ENCODE measurements at regions not wholly inside any gene's neighbourhood (a gene's known extent, or its start where the extent isn't known, plus 50 kb on each side); places are given as distances from the start of the nearest gene placed in this dataset.
A peak's percentile ranks its signal among the peaks of the same experiment; 100 is the strongest.

- Histone ChIP-seq H3K27ac (no peak overlapping the region), H3K9me3 (no peaks in the 10 kb centered on the region), H3K4me1 (no peaks in the 10 kb centered on the region), H3K4me3 (no peak overlapping the region), H3K36me3 (no peaks in the 10 kb centered on the region), H3K27me3 (no peaks in the 10 kb centered on the region)
- ATAC-seq, result no peak
- TF ChIP-seq CTCF (IDR thresholded peaks at IDR 0.05), result no peak
- intact Hi-C loops (cut with DNase I), result no loop called here
- no peak for DNase-seq
These were observed 275.6 kb downstream of the IRX2 start for GRCh38 chr5:2475902-2476301.

- H3K27me3 ChIP-seq, result no peaks in the 10 kb centered on the region
- no peak overlapping the region for H3K4me3 ChIP-seq
- intact Hi-C loops (cut with DNase I), result no loop called here
- H3K9me3 ChIP-seq, result no peaks in the 10 kb centered on the region
- no peaks in the 10 kb centered on the region for H3K36me3 ChIP-seq
- no peaks in the 10 kb centered on the region for H3K4me1 ChIP-seq
- DNase-seq (no peak), ATAC-seq (no peak)
- TF ChIP-seq CTCF (IDR thresholded peaks at IDR 0.05), result no peak
- no peak overlapping the region for H3K27ac ChIP-seq
These were observed 278.8 kb downstream of the IRX2 start for GRCh38 chr5:2472670-2473069.

DNA sequence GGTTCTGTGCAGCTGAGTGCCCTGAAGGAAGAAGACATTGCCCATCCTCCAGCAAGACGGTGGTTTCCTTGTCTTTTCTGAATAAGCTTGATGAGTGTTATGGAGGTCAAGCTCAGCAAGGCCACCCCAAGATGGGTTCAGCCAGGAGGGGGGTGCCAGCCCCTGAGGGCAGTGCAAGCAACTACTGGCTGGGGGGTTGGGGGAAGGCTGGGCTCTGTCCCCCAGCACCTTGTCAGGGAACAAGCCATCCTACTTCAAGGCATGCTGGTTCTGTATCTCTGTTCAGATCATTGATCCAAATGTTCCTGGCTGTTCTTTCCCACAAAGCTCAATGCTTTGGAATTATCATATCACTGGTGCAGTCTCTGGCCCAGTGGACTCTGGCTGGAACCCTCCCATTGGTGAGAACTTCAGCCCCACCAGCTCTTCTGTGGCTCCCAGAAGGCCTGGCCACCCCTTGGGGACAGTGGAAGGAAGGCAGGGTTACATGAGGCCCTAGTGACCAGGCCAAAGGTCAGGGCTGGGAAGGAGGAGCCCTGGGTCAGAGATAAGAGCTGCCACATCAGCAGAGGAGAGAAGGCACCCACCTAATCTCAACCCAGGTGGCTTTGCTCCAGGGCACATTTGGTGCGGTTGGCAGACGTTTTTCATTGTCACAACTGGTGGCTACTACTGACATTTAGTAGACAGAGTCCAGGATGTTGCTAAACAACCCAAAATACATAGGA, 280.2 kb downstream of the IRX2 start:
- DNase-seq, result peak; percentile 13
- TF ChIP-seq CTCF (IDR thresholded peaks at IDR 0.05), result no peak
- no peak overlapping the region for H3K4me3 ChIP-seq

GRCh38 chr5:2466966-2467365, 284.5 kb downstream of the IRX2 start:
- intact Hi-C loops (cut with DNase I), result no loop called here
- TF ChIP-seq CTCF (IDR thresholded peaks at IDR 0.05), result no peak

More for the DNA sequence above, 280.2 kb downstream of the IRX2 start:
- intact Hi-C loops (cut with DNase I), result no loop called here
- ATAC-seq, result no peak
- H3K27ac ChIP-seq, result no peak overlapping the region
- no peaks in the 10 kb centered on the region for H3K4me1 ChIP-seq
- no peaks in the 10 kb centered on the region for H3K9me3 ChIP-seq
- no peaks in the 10 kb centered on the region for H3K36me3 ChIP-seq
- no peaks in the 10 kb centered on the region for H3K27me3 ChIP-seq

GRCh38 chr5:2465383-2465782, 286.1 kb downstream of the IRX2 start:
- DNase-seq, result no peak
- TF ChIP-seq CTCF (IDR thresholded peaks at IDR 0.05), result no peak
- intact Hi-C loops (cut with DNase I), result no loop called here

More at GRCh38 chr5:2466966-2467365, 284.5 kb downstream of the IRX2 start:
- DNase-seq, result no peak
- H3K4me1 ChIP-seq, result no peaks in the 10 kb centered on the region
- no peak for ATAC-seq
- no peaks in the 10 kb centered on the region for H3K36me3 ChIP-seq
- no peaks in the 10 kb centered on the region for H3K27me3 ChIP-seq
- H3K27ac ChIP-seq, result no peak overlapping the region
- no peak overlapping the region for H3K4me3 ChIP-seq
- H3K9me3 ChIP-seq, result no peaks in the 10 kb centered on the region

DNA sequence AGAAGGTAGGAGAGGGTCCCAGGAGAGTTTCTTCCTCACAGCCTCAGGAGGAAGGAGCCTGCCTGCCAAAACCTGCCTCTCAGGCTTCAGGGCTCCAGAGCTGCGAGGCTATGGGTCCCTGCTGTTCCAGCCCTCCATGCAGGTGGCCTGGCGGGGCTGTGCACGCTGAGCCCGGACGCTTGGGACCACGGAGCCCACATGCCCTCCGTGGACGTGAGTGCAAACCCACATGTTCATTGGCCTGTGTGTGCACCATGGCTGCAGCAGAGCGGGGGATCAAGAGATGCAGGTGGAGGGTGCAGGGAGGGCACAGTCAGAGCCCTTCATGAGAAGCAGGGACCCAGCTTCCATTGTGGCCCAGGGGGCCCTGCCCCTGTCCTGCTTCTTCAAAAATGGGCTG, 287.3 kb downstream of the IRX2 start:
- H3K27ac ChIP-seq, result no peak overlapping the region
- H3K4me1 ChIP-seq, result no peaks in the 10 kb centered on the region
- ATAC-seq, result no peak
- intact Hi-C loops (cut with DNase I), result no loop called here
- no peaks in the 10 kb centered on the region for H3K9me3 ChIP-seq
- TF ChIP-seq CTCF (IDR thresholded peaks at IDR 0.05), result no peak
- H3K4me3 ChIP-seq, result no peak overlapping the region
- DNase-seq, result no peak
- no peaks in the 10 kb centered on the region for H3K36me3 ChIP-seq
- H3K27me3 ChIP-seq, result no peaks in the 10 kb centered on the region

More at GRCh38 chr5:2465383-2465782, 286.1 kb downstream of the IRX2 start:
- Histone ChIP-seq H3K4me3 (no peak overlapping the region), H3K36me3 (no peaks in the 10 kb centered on the region), H3K9me3 (no peaks in the 10 kb centered on the region), H3K27ac (no peak overlapping the region), H3K27me3 (no peaks in the 10 kb centered on the region), H3K4me1 (no peaks in the 10 kb centered on the region)
- ATAC-seq, result no peak

Data from upper lobe of right lung (tissue), 1 donor.